ENCODE measurements at regions not wholly inside any gene's neighbourhood (a gene's known extent, or its start where the extent isn't known, plus 50 kb on each side); places are given as distances from the start of the nearest gene placed in this dataset.

- no peak for TF ChIP-seq POLR2A (IDR thresholded peaks at IDR 0.05; ENCODE audit: low read depth, low read length)
- TF ChIP-seq TAF1 (IDR thresholded peaks at IDR 0.05; ENCODE audit: low read depth, low read length): no peak
- no peak for TF ChIP-seq POLR2AphosphoS5 (IDR thresholded peaks at IDR 0.05; ENCODE audit: low read depth, low read length)
Observed at GRCh38 chr20:50446351-50447101, 63.7 kb upstream of the PTPN1 start.
